COLO668 (cell line): ENCODE measurements at regions not wholly inside any gene's neighbourhood (a gene's known extent, or its start where the extent isn't known, plus 50 kb on each side); places are given as distances from the start of the nearest gene placed in this dataset.
"Not testable (repeated sequence)": the region's sequence is repeated elsewhere in the genome, so short reads cannot be mapped to it uniquely, and the experiment has no call there.

ENCODE experiments used
- DNase-seq: peaks from one replicate; lab custom pipeline; 2025; ENCODE audit not compliant: unreplicated experiment; lab: John Stamatoyannopoulos, UW

- no peak for DNase-seq
These were observed 89.9 kb upstream of the FAT1 start for GRCh38 chr4:186813377-186814068.

- DNase-seq, result no peak
These were observed 90.9 kb upstream of the FAT1 start for GRCh38 chr4:186814535-186815070.

GRCh38 chr4:186819342-186820086 lies 95.9 kb upstream of the FAT1 start:
- no peak for DNase-seq

- no peak for DNase-seq
These were observed 96.8 kb upstream of the FAT1 start for GRCh38 chr4:186820391-186820891.

GRCh38 chr4:186823989-186824388 lies 100.3 kb upstream of the FAT1 start:
- no peak for DNase-seq

GRCh38 chr4:186825069-186825468 lies 101.4 kb upstream of the FAT1 start:
- no peak for DNase-seq

GRCh38 chr4:186826006-186826405 lies 102.3 kb upstream of the FAT1 start:
- DNase-seq, result no peak

- DNase-seq, result no peak
These were observed 103.3 kb upstream of the FAT1 start for GRCh38 chr4:186826846-186827533.

GRCh38 chr4:186827534-186827897 lies 103.9 kb upstream of the FAT1 start:
- DNase-seq, result no peak

GRCh38 chr4:186829097-186829496 lies 105.4 kb upstream of the FAT1 start:
- no peak for DNase-seq

- DNase-seq, result no peak
These were observed 106.2 kb upstream of the FAT1 start for GRCh38 chr4:186829740-186830449.

GRCh38 chr4:186831574-186831973 lies 107.9 kb upstream of the FAT1 start:
- no peak for DNase-seq

GRCh38 chr4:186832906-186833305 lies 109.2 kb upstream of the FAT1 start:
- no peak for DNase-seq

- not testable (repeated sequence) for DNase-seq
These were observed 113.8 kb upstream of the FAT1 start for GRCh38 chr4:186837463-186837862.

GRCh38 chr4:186838295-186838694 lies 114.6 kb upstream of the FAT1 start:
- DNase-seq, result no peak

- DNase-seq, result no peak
These were observed 115.7 kb upstream of the FAT1 start for GRCh38 chr4:186839122-186840037.

- DNase-seq, result no peak
These were observed 116.6 kb upstream of the FAT1 start for GRCh38 chr4:186840222-186840701.

GRCh38 chr4:186840771-186841301 lies 117.2 kb upstream of the FAT1 start:
- no peak for DNase-seq

- no peak for DNase-seq
These were observed 120.5 kb upstream of the FAT1 start for GRCh38 chr4:186844059-186844681.
